HG02623 (cell line): ENCODE measurements at regions not wholly inside any gene's neighbourhood (a gene's known extent, or its start where the extent isn't known, plus 50 kb on each side); places are given as distances from the start of the nearest gene placed in this dataset.
A peak's percentile ranks its signal among the peaks of the same experiment; 100 is the strongest.
"Not testable (repeated sequence)": the region's sequence is repeated elsewhere in the genome, so short reads cannot be mapped to it uniquely, and the experiment has no call there.

Experiments
- ATAC-seq: cut with Tn5 transposase; IDR thresholded peaks from one replicate; pipeline ENCODE4 v1.9.1; 2021; ENCODE audit warnings: moderate library complexity; ENCODE audit not compliant: unreplicated experiment

DNA sequence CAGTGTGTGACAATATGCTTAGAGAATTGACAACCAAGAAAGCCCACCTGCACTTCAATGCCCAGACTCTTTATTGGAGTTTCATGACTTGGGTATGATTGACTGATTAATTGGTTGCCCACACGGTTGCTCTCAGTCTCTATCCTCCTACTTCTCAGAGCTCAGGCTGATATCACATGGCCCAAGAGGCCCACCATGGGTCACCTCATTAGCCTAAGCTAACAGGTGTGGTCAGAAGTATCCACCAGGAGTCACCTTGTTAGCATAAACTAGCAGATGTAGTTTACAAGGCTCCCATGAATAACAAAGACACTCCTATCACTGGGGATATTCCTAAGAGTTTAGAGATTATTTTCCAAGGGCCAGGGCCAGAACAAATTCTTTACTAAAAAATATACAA is 120.2 kb upstream of the MBNL1 start:
- no peak for ATAC-seq

- ATAC-seq, result no peak
Observed at GRCh38 chr3:152149832-152150231, 118.9 kb upstream of the MBNL1 start.

DNA sequence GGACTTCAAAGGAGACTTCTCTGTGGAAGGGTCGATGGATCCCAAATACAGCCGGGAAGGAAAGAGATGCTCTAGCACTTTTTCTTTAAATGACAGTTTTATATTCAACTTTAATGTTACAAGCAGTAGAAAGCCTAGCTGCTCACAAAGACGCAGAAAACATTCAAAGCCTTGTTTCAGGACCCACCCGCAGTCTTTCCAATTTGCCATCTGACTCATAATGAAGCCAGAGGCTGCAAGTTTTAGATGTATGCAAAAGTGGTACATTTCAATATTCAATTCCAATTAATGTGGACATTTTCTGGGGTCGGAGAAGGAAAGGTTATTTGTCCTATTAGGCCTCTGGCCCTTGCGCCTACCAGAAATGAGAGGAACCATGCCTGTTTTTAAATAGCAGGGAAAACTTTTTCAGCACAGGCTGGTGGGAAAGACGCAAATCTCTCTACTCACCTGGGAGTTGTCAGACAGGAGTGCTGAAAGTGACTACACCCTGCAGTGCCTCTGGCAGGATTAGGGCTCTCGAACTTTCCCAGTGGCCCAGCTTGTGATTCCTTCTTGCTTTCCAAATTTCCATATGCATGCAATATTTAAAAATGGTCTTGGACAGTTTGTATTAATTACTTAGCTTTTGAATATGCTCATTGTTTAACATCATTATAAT is 117.4 kb upstream of the MBNL1 start:
- ATAC-seq, result no peak

DNA sequence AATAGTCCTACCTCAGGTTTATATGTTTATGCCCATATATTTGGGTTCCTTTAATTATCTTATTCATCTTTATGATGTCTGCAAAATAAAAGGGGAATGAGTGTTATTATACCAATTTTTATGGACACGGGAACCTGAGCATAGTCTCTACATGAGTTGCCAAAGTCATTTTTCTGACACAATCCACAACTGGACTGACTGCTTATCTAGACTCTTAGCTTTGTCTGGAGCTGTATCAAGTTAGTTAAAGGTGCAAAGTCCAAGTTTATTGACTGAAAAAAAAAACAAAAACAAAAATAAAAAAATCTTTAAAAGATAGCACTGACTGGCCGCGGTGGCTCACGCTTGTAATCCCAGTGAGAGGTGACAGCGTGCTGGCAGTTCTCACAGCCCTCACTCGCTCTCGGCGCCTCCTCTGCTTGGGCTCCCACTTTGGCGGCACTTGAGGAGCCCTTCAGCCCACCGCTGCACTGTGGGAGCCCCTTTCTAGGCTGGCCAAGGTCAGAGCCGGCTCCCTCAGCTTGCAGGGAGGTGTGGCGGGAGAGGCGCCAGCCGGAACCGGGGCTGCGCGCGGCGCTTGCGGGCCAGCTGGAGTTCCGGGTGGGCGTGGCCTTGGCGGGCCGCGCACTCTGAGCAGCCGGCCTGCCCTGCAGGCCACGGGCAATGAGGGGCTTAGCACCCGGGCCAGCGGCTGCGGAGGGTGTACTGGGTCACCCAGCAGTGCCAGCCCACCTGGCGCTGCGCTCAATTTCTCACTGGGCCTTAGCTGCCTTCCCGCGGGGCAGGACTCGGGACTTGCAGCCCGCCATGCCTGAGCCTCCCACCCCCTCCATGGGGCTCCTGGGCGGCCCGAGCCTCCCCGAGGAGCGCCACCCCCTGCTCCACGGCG is 116.6 kb upstream of the MBNL1 start:
- ATAC-seq, result not testable (repeated sequence)

DNA sequence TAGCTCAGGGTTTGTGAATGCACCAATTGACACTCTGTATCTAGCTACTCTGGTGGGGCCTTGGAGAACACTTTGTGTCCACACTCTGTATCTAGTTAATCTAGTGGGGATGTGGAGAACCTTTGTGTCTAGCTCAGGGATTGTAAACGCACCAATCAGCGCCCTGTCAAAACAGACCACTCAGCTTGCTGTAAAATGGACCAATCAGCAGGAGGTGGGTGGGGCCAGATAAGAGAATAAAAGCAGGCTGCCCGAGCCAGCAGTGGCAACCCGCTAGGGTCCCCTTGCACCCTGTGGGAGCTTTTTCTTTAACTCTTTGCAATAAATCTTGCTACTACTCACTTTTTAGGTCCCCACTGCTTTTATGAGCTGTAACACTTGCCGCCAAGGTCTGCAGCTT is 115.6 kb upstream of the MBNL1 start:
- ATAC-seq, result not testable (repeated sequence)

- ATAC-seq, result no peak
Observed at GRCh38 chr3:152155246-152156020, 113.3 kb upstream of the MBNL1 start.

DNA sequence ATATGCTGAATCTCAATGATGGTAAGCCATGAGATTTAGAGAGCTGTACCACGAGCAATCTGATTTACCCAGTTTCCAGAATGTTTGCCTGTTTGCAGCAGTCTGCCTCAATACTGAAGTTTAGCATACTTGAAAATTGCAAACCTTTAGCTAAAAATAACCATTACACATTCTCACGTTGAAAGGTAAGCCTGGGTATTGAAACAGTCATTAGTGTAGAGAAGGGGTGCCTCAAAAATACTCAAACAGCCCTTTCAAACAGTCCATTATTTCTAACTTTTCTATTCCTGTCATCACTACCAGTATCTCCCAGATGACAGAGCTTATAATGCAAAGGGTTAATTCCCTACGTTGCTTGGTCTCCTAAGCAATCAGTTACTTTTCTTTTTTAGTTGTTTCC is 111.8 kb upstream of the MBNL1 start:
- ATAC-seq, result no peak

DNA sequence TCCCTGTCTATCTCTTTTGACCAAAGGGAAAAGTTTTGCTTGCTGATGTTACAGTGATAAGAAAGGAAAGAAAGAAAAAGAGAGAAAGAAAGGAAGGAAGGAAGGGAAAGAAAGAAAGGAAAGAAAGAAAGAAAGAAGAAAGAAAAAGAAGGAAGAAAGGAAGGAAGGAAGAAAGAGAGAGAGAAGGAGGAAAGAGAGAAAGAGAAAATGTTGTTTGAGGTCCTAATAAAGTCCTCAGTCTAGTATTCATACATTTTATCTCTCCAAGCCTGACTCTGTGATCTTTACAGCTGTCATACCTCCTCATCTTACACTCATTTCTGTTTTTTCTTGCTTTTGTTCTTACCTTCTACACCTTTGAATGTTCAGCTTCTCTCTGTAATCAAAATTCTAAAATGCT is 111.4 kb upstream of the MBNL1 start:
- ATAC-seq, result no peak

- no peak for ATAC-seq
Observed at GRCh38 chr3:152159328-152159727, 109.4 kb upstream of the MBNL1 start.

GRCh38 chr3:152160350-152161011 is 108.2 kb upstream of the MBNL1 start:
- no peak for ATAC-seq

DNA sequence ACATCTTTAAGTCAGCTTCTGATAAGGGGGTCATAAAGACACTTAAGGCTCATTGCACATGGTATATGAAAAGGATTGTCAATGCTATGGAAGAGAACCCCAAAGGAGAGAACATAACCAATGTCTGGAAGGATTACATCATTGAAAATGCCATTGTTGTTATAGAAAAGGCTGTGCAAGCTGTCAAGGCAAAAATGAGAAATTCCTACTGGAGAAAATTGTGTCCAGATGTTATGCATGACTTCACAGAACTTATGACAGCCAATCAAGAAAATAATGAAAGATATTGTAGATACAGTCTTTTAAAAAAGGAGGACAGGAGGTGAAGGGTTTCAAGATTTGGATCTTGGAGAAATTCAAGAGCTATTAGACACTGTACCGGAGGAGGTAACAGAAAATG is 96.3 kb upstream of the MBNL1 start:
- ATAC-seq, result no peak

- ATAC-seq, result no peak
Observed at GRCh38 chr3:152173627-152174026, 95.1 kb upstream of the MBNL1 start.

DNA sequence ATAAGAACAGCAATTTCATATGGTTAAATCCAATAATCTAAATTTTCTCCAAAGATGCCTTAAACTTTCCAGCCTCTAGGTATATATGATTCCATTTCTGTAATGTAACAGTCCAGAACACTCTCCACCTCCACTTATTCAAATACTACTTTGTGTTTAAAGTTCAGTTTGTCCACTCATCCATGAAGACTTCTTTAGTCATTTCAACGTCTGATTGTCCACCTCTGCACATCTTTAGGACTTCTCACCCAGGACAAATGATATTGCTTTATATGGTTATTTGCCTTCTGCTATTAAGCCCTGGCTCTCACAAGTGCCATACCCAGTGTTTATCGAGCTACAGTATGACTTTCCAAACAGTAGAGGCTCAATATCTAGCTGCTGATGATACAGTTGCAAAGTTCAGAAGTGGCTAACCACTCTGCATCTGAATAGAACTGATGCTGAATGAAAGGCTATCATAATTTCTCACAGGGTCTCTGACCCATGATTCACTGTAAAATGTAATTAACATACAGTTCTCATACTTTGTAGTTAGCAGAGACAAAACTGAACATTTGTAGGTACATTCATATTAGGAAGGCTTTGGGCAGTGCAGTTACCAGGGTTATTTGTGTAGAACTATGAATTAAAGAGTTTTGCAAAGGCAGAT is 93.7 kb upstream of the MBNL1 start:
- ATAC-seq, result no peak

- no peak for ATAC-seq
Observed at GRCh38 chr3:152175528-152175889, 93.2 kb upstream of the MBNL1 start.

GRCh38 chr3:152176241-152176640 is 92.5 kb upstream of the MBNL1 start:
- ATAC-seq, result no peak

GRCh38 chr3:152176998-152177397 is 91.7 kb upstream of the MBNL1 start:
- ATAC-seq, result no peak

DNA sequence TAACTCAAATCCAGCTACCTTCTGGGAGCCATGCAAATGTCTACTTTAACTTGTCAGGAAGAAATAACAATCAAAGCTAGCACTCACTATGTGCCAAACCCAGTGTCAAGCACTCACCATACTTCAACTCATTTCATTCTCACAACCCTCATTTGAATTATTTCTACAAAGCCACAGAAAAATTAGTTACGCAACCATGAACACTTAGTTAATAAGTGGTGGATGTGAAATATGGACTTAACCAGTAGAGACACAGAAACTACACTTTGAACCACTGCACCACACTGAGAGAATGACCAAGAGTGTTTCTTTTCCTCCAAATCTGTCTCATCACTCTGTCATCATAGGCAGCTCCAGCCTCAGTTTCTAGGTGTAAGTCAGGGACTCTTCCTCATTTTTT is 91.0 kb upstream of the MBNL1 start:
- peak; percentile 93 for ATAC-seq

GRCh38 chr3:152183473-152183872 is 85.3 kb upstream of the MBNL1 start:
- peak; percentile 70 for ATAC-seq

GRCh38 chr3:152184971-152185686 is 83.6 kb upstream of the MBNL1 start:
- no peak for ATAC-seq
